HL-60 (cell line): ENCODE measurements at regions not wholly inside any gene's neighbourhood (a gene's known extent, or its start where the extent isn't known, plus 50 kb on each side); places are given as distances from the start of the nearest gene placed in this dataset.

Experiments used
- DNase-seq, 2 experiments: peaks; one replicate each; pipeline ENCODE4 v3.0.0-alpha.2; 2010 to 2020; ENCODE audit warnings: low read depth in 1 of 2, low spot score in 1 of 2
- H3K27ac ChIP-seq: fragments of 250-450 bp; sonication (Bioruptor Pico); replicated peaks from 2 replicates; pipeline ENCODE4 v1.5.1; 2020; ENCODE audit warnings: mild to moderate bottlenecking, moderate library complexity
- H3K27me3 ChIP-seq: fragments of 250-450 bp; sonication (Bioruptor Pico); 2 replicates; pipeline ENCODE4 v1.5.1; 2021; ENCODE audit warnings: mild to moderate bottlenecking, moderate library complexity; ENCODE audit not compliant: insufficient read depth, poor library complexity, severe bottlenecking
- H3K4me3 ChIP-seq: replicated peaks from 2 replicates; pipeline ENCODE4 v1.5.1; 2011; ENCODE audit warnings: mild to moderate bottlenecking, control low read depth, low read length; ENCODE audit not compliant: insufficient read depth
- GABPA ChIP-seq: IDR thresholded peaks from 2 replicates; pipeline ENCODE4 v1.6.1; 2012; ENCODE audit warnings: low read depth
- POLR2AphosphoS5 ChIP-seq: IDR thresholded peaks from 2 replicates; pipeline ENCODE4 v1.6.1; 2012; ENCODE audit warnings: low read depth
- SPI1 ChIP-seq: IDR thresholded peaks from 2 replicates; pipeline ENCODE4 v1.6.1; 2012; ENCODE audit warnings: low read depth, mild to moderate bottlenecking, borderline replicate concordance
- TF ChIP-seq, protein P1 (sequence below): IDR thresholded peaks from one replicate; pipeline ENCODE4 v1.5.1; 2011; ENCODE audit warnings: low read length, control low read depth, inconsistent platforms; ENCODE audit not compliant: insufficient read depth
- TF ChIP-seq, protein P2 (sequence below): IDR thresholded peaks from 2 replicates; pipeline ENCODE4 v1.6.1; 2012; ENCODE audit warnings: low read depth; ENCODE audit not compliant: insufficient replicate concordance

GRCh38 chr4:123121241-123121907 is 199.0 kb upstream of the NUDT6 start:
- Histone ChIP-seq H3K27me3 (no peaks in the 10 kb centered on the region), H3K27ac (no peak overlapping the region), H3K4me3 (no peak overlapping the region)
- DNase-seq: no peak
- TF ChIP-seq GABPA (no peak), POLR2AphosphoS5 (no peak), SPI1 (no peak)
- TF ChIP-seq, protein P1, sequence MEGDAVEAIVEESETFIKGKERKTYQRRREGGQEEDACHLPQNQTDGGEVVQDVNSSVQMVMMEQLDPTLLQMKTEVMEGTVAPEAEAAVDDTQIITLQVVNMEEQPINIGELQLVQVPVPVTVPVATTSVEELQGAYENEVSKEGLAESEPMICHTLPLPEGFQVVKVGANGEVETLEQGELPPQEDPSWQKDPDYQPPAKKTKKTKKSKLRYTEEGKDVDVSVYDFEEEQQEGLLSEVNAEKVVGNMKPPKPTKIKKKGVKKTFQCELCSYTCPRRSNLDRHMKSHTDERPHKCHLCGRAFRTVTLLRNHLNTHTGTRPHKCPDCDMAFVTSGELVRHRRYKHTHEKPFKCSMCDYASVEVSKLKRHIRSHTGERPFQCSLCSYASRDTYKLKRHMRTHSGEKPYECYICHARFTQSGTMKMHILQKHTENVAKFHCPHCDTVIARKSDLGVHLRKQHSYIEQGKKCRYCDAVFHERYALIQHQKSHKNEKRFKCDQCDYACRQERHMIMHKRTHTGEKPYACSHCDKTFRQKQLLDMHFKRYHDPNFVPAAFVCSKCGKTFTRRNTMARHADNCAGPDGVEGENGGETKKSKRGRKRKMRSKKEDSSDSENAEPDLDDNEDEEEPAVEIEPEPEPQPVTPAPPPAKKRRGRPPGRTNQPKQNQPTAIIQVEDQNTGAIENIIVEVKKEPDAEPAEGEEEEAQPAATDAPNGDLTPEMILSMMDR: no peak
- TF ChIP-seq, protein P2, sequence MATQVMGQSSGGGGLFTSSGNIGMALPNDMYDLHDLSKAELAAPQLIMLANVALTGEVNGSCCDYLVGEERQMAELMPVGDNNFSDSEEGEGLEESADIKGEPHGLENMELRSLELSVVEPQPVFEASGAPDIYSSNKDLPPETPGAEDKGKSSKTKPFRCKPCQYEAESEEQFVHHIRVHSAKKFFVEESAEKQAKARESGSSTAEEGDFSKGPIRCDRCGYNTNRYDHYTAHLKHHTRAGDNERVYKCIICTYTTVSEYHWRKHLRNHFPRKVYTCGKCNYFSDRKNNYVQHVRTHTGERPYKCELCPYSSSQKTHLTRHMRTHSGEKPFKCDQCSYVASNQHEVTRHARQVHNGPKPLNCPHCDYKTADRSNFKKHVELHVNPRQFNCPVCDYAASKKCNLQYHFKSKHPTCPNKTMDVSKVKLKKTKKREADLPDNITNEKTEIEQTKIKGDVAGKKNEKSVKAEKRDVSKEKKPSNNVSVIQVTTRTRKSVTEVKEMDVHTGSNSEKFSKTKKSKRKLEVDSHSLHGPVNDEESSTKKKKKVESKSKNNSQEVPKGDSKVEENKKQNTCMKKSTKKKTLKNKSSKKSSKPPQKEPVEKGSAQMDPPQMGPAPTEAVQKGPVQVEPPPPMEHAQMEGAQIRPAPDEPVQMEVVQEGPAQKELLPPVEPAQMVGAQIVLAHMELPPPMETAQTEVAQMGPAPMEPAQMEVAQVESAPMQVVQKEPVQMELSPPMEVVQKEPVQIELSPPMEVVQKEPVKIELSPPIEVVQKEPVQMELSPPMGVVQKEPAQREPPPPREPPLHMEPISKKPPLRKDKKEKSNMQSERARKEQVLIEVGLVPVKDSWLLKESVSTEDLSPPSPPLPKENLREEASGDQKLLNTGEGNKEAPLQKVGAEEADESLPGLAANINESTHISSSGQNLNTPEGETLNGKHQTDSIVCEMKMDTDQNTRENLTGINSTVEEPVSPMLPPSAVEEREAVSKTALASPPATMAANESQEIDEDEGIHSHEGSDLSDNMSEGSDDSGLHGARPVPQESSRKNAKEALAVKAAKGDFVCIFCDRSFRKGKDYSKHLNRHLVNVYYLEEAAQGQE: no peak

GRCh38 chr4:123125477-123125876 is 203.1 kb upstream of the NUDT6 start:
- H3K27me3 ChIP-seq: no peaks in the 10 kb centered on the region
- TF ChIP-seq, protein P2: no peak
- no peak for TF ChIP-seq POLR2AphosphoS5
- TF ChIP-seq, protein P1: no peak
- no peak for TF ChIP-seq SPI1
- no peak for TF ChIP-seq GABPA
- no peak overlapping the region for H3K4me3 ChIP-seq
- H3K27ac ChIP-seq: no peak overlapping the region
- DNase-seq: no peak

DNA sequence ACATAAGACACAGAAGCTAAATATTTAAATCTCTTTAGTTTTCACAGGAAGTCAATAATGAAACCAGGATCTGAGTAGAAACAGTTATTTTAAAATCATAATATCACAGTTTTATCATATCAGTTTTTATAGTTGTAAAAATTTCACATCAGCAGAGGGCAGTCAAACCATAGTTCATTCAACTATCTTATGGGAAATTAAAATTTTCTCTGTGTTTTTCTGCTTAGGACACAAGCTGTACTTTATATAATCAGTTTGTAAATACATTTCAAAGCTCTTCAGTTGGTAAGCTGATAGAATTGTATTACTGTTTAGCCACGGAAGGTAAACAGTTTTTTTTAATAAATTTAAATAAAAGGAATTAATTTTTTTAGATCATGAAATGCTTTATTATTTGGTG is 204.8 kb upstream of the NUDT6 start:
- TF ChIP-seq, protein P2: no peak
- TF ChIP-seq, protein P1: no peak
- TF ChIP-seq POLR2AphosphoS5 (no peak), SPI1 (no peak), GABPA (no peak)
- H3K27me3 ChIP-seq: no peaks in the 10 kb centered on the region
- DNase-seq: no peak
- H3K27ac ChIP-seq: no peak overlapping the region
- no peak overlapping the region for H3K4me3 ChIP-seq
